H9 (cell line): ENCODE measurements at regions not wholly inside any gene's neighbourhood (a gene's known extent, or its start where the extent isn't known, plus 50 kb on each side); places are given as distances from the start of the nearest gene placed in this dataset.

Experiments used
- DNase-seq: peaks from one replicate; pipeline ENCODE4 v3.0.0-alpha.2; 2017
- H2AFZ ChIP-seq: one replicate; pipeline ENCODE4 v1.6.1; 2013; ENCODE audit warnings: mild to moderate bottlenecking, low read length, control low read depth, moderate library complexity
- H2AK5ac ChIP-seq: 2 replicates; pipeline ENCODE4 v1.6.1; 2013; ENCODE audit warnings: low read length, control low read depth, mixed read lengths; ENCODE audit not compliant: insufficient read length
- H2BK120ac ChIP-seq: one replicate; pipeline ENCODE4 v1.6.1; 2013; ENCODE audit warnings: low read depth, mild to moderate bottlenecking, low read length, control low read depth, inconsistent platforms; ENCODE audit not compliant: poor library complexity, severe bottlenecking
- H2BK12ac ChIP-seq: 2 replicates; pipeline ENCODE4 v1.6.1; 2013; ENCODE audit warnings: low read length, control low read depth, mixed read lengths, low read depth; ENCODE audit not compliant: insufficient read length
- H2BK15ac ChIP-seq: 2 replicates; pipeline ENCODE4 v1.6.1; 2013; ENCODE audit warnings: low read depth, low read length, control low read depth
- H2BK20ac ChIP-seq: one replicate; pipeline ENCODE4 v1.6.1; 2013; ENCODE audit warnings: low read depth, mild to moderate bottlenecking, low read length, control low read depth, inconsistent platforms; ENCODE audit not compliant: poor library complexity, severe bottlenecking
- H2BK5ac ChIP-seq: 2 replicates; pipeline ENCODE4 v1.6.1; 2013; ENCODE audit warnings: low read length, control low read depth, mixed read lengths; ENCODE audit not compliant: insufficient read length
- H3K14ac ChIP-seq: 2 replicates; pipeline ENCODE4 v1.6.1; 2013; ENCODE audit warnings: low read length, control low read depth; ENCODE audit not compliant: insufficient read depth
- H3K18ac ChIP-seq: 2 replicates; pipeline ENCODE4 v1.6.1; 2013; ENCODE audit warnings: low read depth, mild to moderate bottlenecking, mixed read lengths, low read length, control low read depth; ENCODE audit not compliant: insufficient read length
- H3K23ac ChIP-seq: 2 replicates; pipeline ENCODE4 v1.6.1; 2013; ENCODE audit warnings: low read length, control low read depth, mixed read lengths, low read depth; ENCODE audit not compliant: insufficient read length
- H3K23me2 ChIP-seq: 2 replicates; pipeline ENCODE4 v1.6.1; 2013; ENCODE audit warnings: low read depth, mild to moderate bottlenecking, mixed read lengths, low read length, control low read depth; ENCODE audit not compliant: insufficient read length, poor library complexity, severe bottlenecking
- H3K27ac ChIP-seq: 2 replicates; pipeline ENCODE4 v1.5.1; 2013; ENCODE audit warnings: low read length, control low read depth, mixed read lengths, low read depth; ENCODE audit not compliant: insufficient read length
- H3K27me3 ChIP-seq: 2 replicates; pipeline ENCODE4 v1.6.1; 2013; ENCODE audit warnings: low read length, control low read depth, inconsistent platforms; ENCODE audit not compliant: insufficient read depth
- H3K4ac ChIP-seq: 2 replicates; pipeline ENCODE4 v1.6.1; 2013; ENCODE audit warnings: low read depth, mild to moderate bottlenecking, control low read depth, inconsistent platforms, low read length, moderate library complexity
- H3K4me1 ChIP-seq: 2 replicates; pipeline ENCODE4 v1.6.1; 2013; ENCODE audit warnings: low read length, control low read depth, inconsistent platforms; ENCODE audit not compliant: insufficient read depth
- H3K4me2 ChIP-seq: 2 replicates; pipeline ENCODE4 v1.6.1; 2013; ENCODE audit warnings: low read length, control low read depth, mixed read lengths; ENCODE audit not compliant: insufficient read length, insufficient read depth
- H3K56ac ChIP-seq: 2 replicates; pipeline ENCODE4 v1.6.1; 2013; ENCODE audit warnings: low read depth, mild to moderate bottlenecking, mixed read lengths, low read length, control low read depth; ENCODE audit not compliant: insufficient read length
- H3K79me1 ChIP-seq: 2 replicates; pipeline ENCODE4 v1.6.1; 2013; ENCODE audit warnings: low read depth, mild to moderate bottlenecking, moderate library complexity, low read length, control low read depth, inconsistent platforms; ENCODE audit not compliant: insufficient read depth, poor library complexity, severe bottlenecking
- H3K79me2 ChIP-seq: 2 replicates; pipeline ENCODE4 v1.6.1; 2013; ENCODE audit warnings: low read length, control low read depth, inconsistent platforms; ENCODE audit not compliant: insufficient read depth
- H3K9ac ChIP-seq: 2 replicates; pipeline ENCODE4 v1.6.1; 2013; ENCODE audit warnings: low read length, control low read depth, mixed read lengths; ENCODE audit not compliant: insufficient read length; ENCODE audit errors: extremely low read depth
- H3K9me3 ChIP-seq: one replicate; pipeline ENCODE4 v1.6.1; 2013; ENCODE audit warnings: low read depth, low read length, inconsistent platforms; ENCODE audit not compliant: control insufficient read depth
- H3T11ph ChIP-seq: one replicate; pipeline ENCODE4 v1.6.1; 2013; ENCODE audit warnings: mild to moderate bottlenecking, low read length, control low read depth, inconsistent platforms
- H4K20me1 ChIP-seq: one replicate; pipeline ENCODE4 v1.6.1; 2013; ENCODE audit not compliant: control insufficient read depth, insufficient read length, insufficient read depth
- H4K5ac ChIP-seq: 2 replicates; pipeline ENCODE4 v1.6.1; 2013; ENCODE audit warnings: low read depth, mild to moderate bottlenecking, mixed read lengths, low read length, control low read depth; ENCODE audit not compliant: insufficient read length
- H4K8ac ChIP-seq: replicated peaks from 2 replicates; pipeline ENCODE4 v1.6.1; 2013; ENCODE audit warnings: low read length, control low read depth, mixed read lengths, low read depth; ENCODE audit not compliant: insufficient read length
- H4K91ac ChIP-seq: 2 replicates; pipeline ENCODE4 v1.6.1; 2013; ENCODE audit warnings: low read depth, mild to moderate bottlenecking, moderate library complexity, mixed read lengths, low read length, control low read depth; ENCODE audit not compliant: insufficient read length
- H3K27ac Mint-ChIP-seq, 3 experiments: 2 replicates in 2 of 3; 3 replicates in 1 of 3; pipeline ENCODE4 v1.8.0; 2020 to 2021; ENCODE audit warnings: mixed read lengths in 3 of 3, mild to moderate bottlenecking in 1 of 3, moderate library complexity in 1 of 3
- H3K27me3 Mint-ChIP-seq: 2 replicates; pipeline ENCODE4 v1.8.0; 2021; ENCODE audit warnings: low read depth, mild to moderate bottlenecking, moderate library complexity, mixed read lengths
- H3K36me3 Mint-ChIP-seq, 3 experiments: 2 replicates in 2 of 3; 3 replicates in 1 of 3; pipeline ENCODE4 v1.8.0; 2020 to 2021; ENCODE audit warnings: low read depth in 3 of 3, mixed read lengths in 3 of 3; ENCODE audit not compliant: insufficient read depth in 1 of 3
- H3K4me1 Mint-ChIP-seq, 2 experiments: 2 replicates each; pipeline ENCODE4 v1.8.0; 2020; ENCODE audit warnings: mixed read lengths in 2 of 2
- H3K4me3 Mint-ChIP-seq, 2 experiments: 2 replicates in 1 of 2; 3 replicates in 1 of 2; pipeline ENCODE4 v1.8.0; 2020 to 2021; ENCODE audit warnings: mild to moderate bottlenecking in 2 of 2, mixed read lengths in 2 of 2, moderate library complexity in 1 of 2
- H3K9me3 Mint-ChIP-seq, 2 experiments: 2 replicates in 1 of 2; 3 replicates in 1 of 2; pipeline ENCODE4 v1.8.0; 2020; ENCODE audit warnings: mild to moderate bottlenecking in 2 of 2, mixed read lengths in 2 of 2, moderate library complexity in 1 of 2
- CTCF ChIP-seq: fragments of 200-600 bp; sonication (generic); conservative IDR thresholded peaks from 3 replicates; pipeline ENCODE4 v1.8.0; 2021; ENCODE audit warnings: antibody characterized with exemption, mild to moderate bottlenecking
- WGBS: extraction: QIAGEN DNeasy Blood & Tissue Kit; methylation state at CpG from one replicate; pipeline ENCODE4 v1.1.7; 2013; ENCODE audit warnings: missing lambda C conversion rate, low lambda C conversion rate, mixed read lengths; ENCODE audit not compliant: insufficient read length; ENCODE audit errors: extremely low coverage; 5-methylcytosine and 5-hydroxymethylcytosine counted together

- no CpG with 5 or more reads among the region's 5 CpGs for WGBS
- Histone ChIP-seq H3T11ph (no peak overlapping the region), H3K79me2 (no peaks in the 10 kb centered on the region), H3K9me3 (no peaks in the 10 kb centered on the region), H3K18ac (no peak overlapping the region), H4K20me1 (no peaks in the 10 kb centered on the region), H4K91ac (no peak overlapping the region), H3K27ac (no peak overlapping the region), H3K4me2 (no peak overlapping the region), H4K8ac (no peak overlapping the region), H3K4ac (no peak overlapping the region), H2BK20ac (no peak overlapping the region), H2AFZ (no peak overlapping the region), H2BK5ac (no peak overlapping the region), H3K23me2 (no peaks in the 10 kb centered on the region), H2BK12ac (no peak overlapping the region), H2AK5ac (no peak overlapping the region), H3K23ac (no peak overlapping the region), H3K79me1 (no peaks in the 10 kb centered on the region), H3K9ac (no peak overlapping the region), H2BK15ac (no peak overlapping the region), H4K5ac (no peak overlapping the region), H3K4me1 (peaks cover 4% of the 10 kb centered on the region), H3K27me3 (no peaks in the 10 kb centered on the region), H2BK120ac (no peak overlapping the region), H3K56ac (no peak overlapping the region), H3K14ac (no peak overlapping the region)
- no peak for DNase-seq
- no peak; the same call in 2 of the 3 replicates for TF ChIP-seq CTCF
- Mint-ChIP-seq H3K4me1 (peaks cover 38 to 42% of the 10 kb centered on the region in 2 experiments), H3K4me3 (no peak overlapping the region), H3K27me3 (no peaks in the 10 kb centered on the region), H3K9me3 (no peaks in the 10 kb centered on the region), H3K27ac (no peak overlapping the region), H3K36me3 (no peaks in the 10 kb centered on the region; a peak in 1 of 7 replicates)
Observed at GRCh38 chr1:58095183-58095582, 451.3 kb downstream of the OMA1 start.
